ENCODE measurements at regions not wholly inside any gene's neighbourhood (a gene's known extent, or its start where the extent isn't known, plus 50 kb on each side); places are given as distances from the start of the nearest gene placed in this dataset.
A peak's percentile ranks its signal among the peaks of the same experiment; 100 is the strongest.
"Not testable (repeated sequence)": the region's sequence is repeated elsewhere in the genome, so short reads cannot be mapped to it uniquely, and the experiment has no call there.

- TF ChIP-seq, protein P1, sequence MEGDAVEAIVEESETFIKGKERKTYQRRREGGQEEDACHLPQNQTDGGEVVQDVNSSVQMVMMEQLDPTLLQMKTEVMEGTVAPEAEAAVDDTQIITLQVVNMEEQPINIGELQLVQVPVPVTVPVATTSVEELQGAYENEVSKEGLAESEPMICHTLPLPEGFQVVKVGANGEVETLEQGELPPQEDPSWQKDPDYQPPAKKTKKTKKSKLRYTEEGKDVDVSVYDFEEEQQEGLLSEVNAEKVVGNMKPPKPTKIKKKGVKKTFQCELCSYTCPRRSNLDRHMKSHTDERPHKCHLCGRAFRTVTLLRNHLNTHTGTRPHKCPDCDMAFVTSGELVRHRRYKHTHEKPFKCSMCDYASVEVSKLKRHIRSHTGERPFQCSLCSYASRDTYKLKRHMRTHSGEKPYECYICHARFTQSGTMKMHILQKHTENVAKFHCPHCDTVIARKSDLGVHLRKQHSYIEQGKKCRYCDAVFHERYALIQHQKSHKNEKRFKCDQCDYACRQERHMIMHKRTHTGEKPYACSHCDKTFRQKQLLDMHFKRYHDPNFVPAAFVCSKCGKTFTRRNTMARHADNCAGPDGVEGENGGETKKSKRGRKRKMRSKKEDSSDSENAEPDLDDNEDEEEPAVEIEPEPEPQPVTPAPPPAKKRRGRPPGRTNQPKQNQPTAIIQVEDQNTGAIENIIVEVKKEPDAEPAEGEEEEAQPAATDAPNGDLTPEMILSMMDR (IDR thresholded peaks at IDR 0.05; ENCODE audit: low read depth, low read length, missing control alignments), result peak; percentile 49
- in situ Hi-C loops (cut with HindIII; ENCODE audit: low sequenced_read_pairs), result no loop called here
- H3K4me3 ChIP-seq (ENCODE audit: low read depth, low read length), result no peak overlapping the region
- DNase-seq (ENCODE audit: low read depth), result no peak
These were observed 78.1 kb upstream of the PRR5 start for GRCh38 chr22:44623771-44624510.

GRCh38 chr22:44622679-44623078 lies 79.3 kb upstream of the PRR5 start:
- in situ Hi-C loops (cut with HindIII; ENCODE audit: low sequenced_read_pairs), result no loop called here
- TF ChIP-seq, protein P1 (IDR thresholded peaks at IDR 0.05; ENCODE audit: low read depth, low read length, missing control alignments), result no peak
- DNase-seq (ENCODE audit: low read depth), result no peak
- no peak overlapping the region for H3K4me3 ChIP-seq (ENCODE audit: low read depth, low read length)

- H3K4me3 ChIP-seq (ENCODE audit: low read depth, low read length), result no peak overlapping the region
- DNase-seq (ENCODE audit: low read depth), result no peak
- in situ Hi-C loops (cut with HindIII; ENCODE audit: low sequenced_read_pairs), result no loop called here
- TF ChIP-seq, protein P1 (IDR thresholded peaks at IDR 0.05; ENCODE audit: low read depth, low read length, missing control alignments), result no peak
These were observed 79.9 kb upstream of the PRR5 start for GRCh38 chr22:44622147-44622427.

- TF ChIP-seq, protein P1 (IDR thresholded peaks at IDR 0.05; ENCODE audit: low read depth, low read length, missing control alignments), result no peak
These were observed 80.4 kb upstream of the PRR5 start for GRCh38 chr22:44621401-44622146.

GRCh38 chr22:44620841-44621257 lies 81.2 kb upstream of the PRR5 start:
- in situ Hi-C loops (cut with HindIII; ENCODE audit: low sequenced_read_pairs), result no loop called here
- H3K4me3 ChIP-seq (ENCODE audit: low read depth, low read length), result no peak overlapping the region
- DNase-seq (ENCODE audit: low read depth), result no peak
- TF ChIP-seq, protein P1 (IDR thresholded peaks at IDR 0.05; ENCODE audit: low read depth, low read length, missing control alignments), result no peak

More at GRCh38 chr22:44621401-44622146, 80.4 kb upstream of the PRR5 start:
- H3K4me3 ChIP-seq (ENCODE audit: low read depth, low read length), result no peak overlapping the region
- in situ Hi-C loops (cut with HindIII; ENCODE audit: low sequenced_read_pairs), result no loop called here
- no peak for DNase-seq (ENCODE audit: low read depth)

DNA sequence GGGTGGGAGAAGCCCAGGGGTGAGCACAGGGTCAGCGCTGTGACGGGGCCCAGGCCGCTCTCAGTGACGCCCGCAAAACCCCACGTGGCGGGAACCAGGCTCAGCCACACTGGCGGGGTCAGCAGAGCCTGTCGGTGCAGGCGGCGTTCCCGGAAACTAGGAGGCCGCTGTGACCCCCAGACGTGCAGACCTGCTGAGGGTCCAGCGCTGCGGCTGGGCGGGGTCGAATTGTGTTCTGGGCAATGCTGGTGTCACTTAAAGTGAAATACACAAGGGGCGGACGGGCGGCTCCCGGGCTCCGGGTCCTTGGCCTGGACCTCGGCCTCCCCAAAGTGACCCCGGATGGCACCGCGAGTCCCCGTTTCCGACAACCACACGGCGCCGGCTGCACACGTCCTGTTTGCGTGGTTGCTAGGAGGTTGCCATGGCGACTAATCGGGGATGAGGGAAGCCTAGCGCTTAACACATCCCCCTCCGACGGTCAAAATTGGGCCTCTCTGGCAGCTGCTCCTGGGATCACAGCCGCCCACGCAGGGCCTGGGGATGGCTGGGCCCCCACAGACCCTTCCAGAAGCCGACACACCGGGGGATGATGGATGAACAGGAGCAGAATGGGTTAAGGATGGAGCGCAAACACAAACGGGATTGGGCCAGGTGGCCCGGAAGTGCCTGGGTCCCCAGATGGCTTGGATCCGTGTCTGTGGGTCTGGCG lies 81.7 kb upstream of the PRR5 start:
- TF ChIP-seq, protein P1 (IDR thresholded peaks at IDR 0.05; ENCODE audit: low read depth, low read length, missing control alignments), result no peak
- DNase-seq (ENCODE audit: low read depth), result peak; percentile 27
- in situ Hi-C loops (cut with HindIII; ENCODE audit: low sequenced_read_pairs), result no loop called here
- H3K4me3 ChIP-seq (ENCODE audit: low read depth, low read length), result no peak overlapping the region

DNA sequence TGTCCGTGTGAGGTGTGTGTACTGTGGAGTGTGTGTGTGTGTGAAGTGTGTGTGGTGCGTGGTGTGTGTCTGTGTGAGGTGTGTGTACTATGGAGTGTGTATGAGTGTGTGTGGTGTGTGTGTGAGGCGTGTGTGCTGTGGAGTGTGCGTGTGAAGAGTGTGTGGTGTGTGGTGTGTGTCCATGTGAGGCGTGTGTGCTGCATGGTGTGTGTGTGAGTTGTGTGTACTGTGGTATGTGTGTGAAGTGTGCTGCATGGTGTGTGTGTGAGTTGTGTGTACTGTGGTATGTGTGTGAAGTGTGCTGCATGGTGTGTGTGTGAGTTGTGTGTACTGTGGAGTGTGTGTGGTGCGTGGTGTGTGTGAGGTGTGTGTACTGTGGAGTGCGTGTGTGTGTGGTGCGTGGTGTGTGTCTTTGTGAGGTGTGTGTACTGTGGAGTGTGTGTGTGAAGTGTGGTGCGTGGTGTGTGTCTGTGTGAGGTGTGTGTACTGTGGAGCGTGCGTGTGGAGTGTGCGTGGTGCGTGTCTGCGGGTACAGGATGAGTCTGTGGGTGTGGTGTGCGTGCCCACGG lies 82.4 kb upstream of the PRR5 start:
- in situ Hi-C loops (cut with HindIII; ENCODE audit: low sequenced_read_pairs); DNase-seq (ENCODE audit: low read depth); H3K4me3 ChIP-seq (ENCODE audit: low read depth, low read length): not testable (repeated sequence)

DNA sequence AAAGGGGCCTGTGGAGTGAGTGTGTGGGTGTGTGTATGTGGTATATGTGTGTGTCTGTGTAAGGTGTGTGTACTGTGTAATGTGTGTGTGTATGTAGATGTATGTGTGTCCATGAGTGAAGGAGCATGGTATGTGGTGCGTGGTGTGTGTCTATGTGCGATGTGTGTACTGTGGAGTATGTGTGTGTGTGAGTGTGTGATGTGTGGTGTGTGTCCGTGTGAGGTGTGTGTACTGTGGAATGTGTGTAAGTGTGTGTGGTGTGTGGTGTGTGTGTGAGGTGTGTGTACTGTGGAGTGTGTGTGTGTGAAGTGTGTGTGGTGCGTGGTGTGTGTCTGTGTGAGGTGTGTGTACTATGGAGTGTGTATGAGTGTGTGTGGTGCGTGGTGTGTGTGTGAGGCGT lies 83.1 kb upstream of the PRR5 start:
- in situ Hi-C loops (cut with HindIII; ENCODE audit: low sequenced_read_pairs); DNase-seq (ENCODE audit: low read depth): not testable (repeated sequence)

More for the DNA sequence above, 83.1 kb upstream of the PRR5 start:
- not testable (repeated sequence) for H3K4me3 ChIP-seq (ENCODE audit: low read depth, low read length)
